PC-9 (cell line): ENCODE measurements at regions not wholly inside any gene's neighbourhood (a gene's known extent, or its start where the extent isn't known, plus 50 kb on each side); places are given as distances from the start of the nearest gene placed in this dataset.

Experiments used
- CTCF ChIP-seq: fragments of 200-600 bp; sonication (generic); conservative IDR thresholded peaks from 2 replicates; pipeline ENCODE4 v1.6.1; 2017; ENCODE audit warnings: mixed run types, antibody characterized with exemption, mild to moderate bottlenecking, moderate library complexity
- EZH2 ChIP-seq: fragments of 200-600 bp; sonication (generic); IDR thresholded peaks from 2 replicates; pipeline ENCODE4 v1.8.0; 2017; ENCODE audit warnings: antibody characterized with exemption, low read depth

DNA sequence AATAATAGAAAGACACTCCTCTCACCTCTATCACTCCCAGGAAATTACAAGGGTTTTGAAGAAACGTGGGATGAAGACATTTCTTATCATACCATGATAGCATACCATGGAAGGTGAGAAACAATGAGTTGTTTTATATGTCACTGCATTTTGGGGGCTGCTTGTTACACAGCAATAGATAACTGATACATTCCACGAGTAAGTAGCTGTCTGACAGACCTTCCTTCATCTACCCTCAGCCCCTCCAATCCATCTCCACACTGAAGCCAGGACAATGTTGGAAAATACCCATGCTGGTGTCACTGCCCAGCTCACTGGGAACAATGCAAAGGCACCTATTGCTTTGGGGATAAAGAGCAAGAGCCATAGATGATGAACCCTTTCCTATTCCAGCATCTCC, 68.9 kb upstream of the USP29 start:
- TF ChIP-seq EZH2 (no peak), CTCF (no peak)
